Neural progenitor cell (in vitro differentiated cells): ENCODE measurements at regions not wholly inside any gene's neighbourhood (a gene's known extent, or its start where the extent isn't known, plus 50 kb on each side); places are given as distances from the start of the nearest gene placed in this dataset.

Experiments
- CTCF ChIP-seq: fragments of 200-600 bp; sonication (generic); IDR thresholded peaks from 2 replicates; pipeline ENCODE4 v1.5.1; 2017; ENCODE audit warnings: antibody characterized with exemption, mild to moderate bottlenecking
- EZH2 ChIP-seq: fragments of 200-600 bp; sonication (generic); IDR thresholded peaks from 2 replicates; pipeline ENCODE4 v1.6.1; 2017; ENCODE audit warnings: antibody characterized with exemption, mild to moderate bottlenecking, moderate library complexity

- TF ChIP-seq CTCF (no peak), EZH2 (no peak)
These were observed 150.2 kb upstream of the BMP4 start for GRCh38 chr14:54106661-54107377.
